ENCODE measurements at regions not wholly inside any gene's neighbourhood (a gene's known extent, or its start where the extent isn't known, plus 50 kb on each side); places are given as distances from the start of the nearest gene placed in this dataset.

- TF ChIP-seq CTCF (IDR thresholded peaks at IDR 0.05) (no peak), POLR2A (IDR thresholded peaks at IDR 0.05; ENCODE audit: low read depth) (no peak), EP300 (IDR thresholded peaks at IDR 0.05) (no peak)
These were observed 156.5 kb upstream of the WSCD1 start for GRCh38 chr17:5913641-5914040.

Measured in esophagus muscularis mucosa (tissue), 4 donors.